Tibial nerve (tissue), 4 donors: ENCODE measurements at regions not wholly inside any gene's neighbourhood (a gene's known extent, or its start where the extent isn't known, plus 50 kb on each side); places are given as distances from the start of the nearest gene placed in this dataset.

ENCODE experiments used
- DNase-seq, 2 donors: peaks; one replicate each; pipeline ENCODE4 v3.0.0-alpha.2; 2019; ENCODE audit warnings: low spot score in 2 of 2
- H3K27ac ChIP-seq, 4 donors: fragments of 200-600 bp; sonication (generic) in 3 of 4; one replicate each; pipeline ENCODE4 v1.5.1; 2017 to 2019; ENCODE audit warnings: mild to moderate bottlenecking in 1 of 4
- H3K27me3 ChIP-seq, 2 donors: fragments of 200-600 bp; sonication (generic) in 1 of 2; one replicate each; pipeline versions ENCODE4 v1.5.1 to v1.6.0; 2017 to 2019
- H3K36me3 ChIP-seq, 3 donors: fragments of 200-600 bp; sonication (generic); one replicate each; pipeline ENCODE4 v1.5.1; 2018 to 2019
- H3K4me1 ChIP-seq, 4 donors: fragments of 200-600 bp; sonication (generic) in 3 of 4; one replicate each; pipeline ENCODE4 v1.5.1; 2017 to 2019
- H3K4me3 ChIP-seq, 4 donors: fragments of 200-600 bp; sonication (generic) in 3 of 4; one replicate each; pipeline ENCODE4 v1.5.1; 2017 to 2019; ENCODE audit warnings: mild to moderate bottlenecking in 1 of 4, moderate library complexity in 1 of 4
- H3K9me3 ChIP-seq, 4 donors: fragments of 200-600 bp; sonication (generic) in 3 of 4; one replicate each; pipeline ENCODE4 v1.5.1; 2017 to 2019
- CTCF ChIP-seq, 5 experiments: fragments of 200-600 bp in 3 of 5; fragments of 450-650 bp in 2 of 5; sonication (generic) in 3 of 5; IDR thresholded peaks; one replicate each; pipeline ENCODE4 v1.5.1; 2016 to 2019; ENCODE audit warnings: antibody characterized with exemption in 5 of 5, mild to moderate bottlenecking in 3 of 5, moderate library complexity in 2 of 5
- EP300 ChIP-seq, 2 donors: sonication (generic); formaldehyde crosslinking; IDR thresholded peaks; one replicate each; pipeline ENCODE4 v1.6.1; 2017; ENCODE audit warnings: antibody characterized with exemption in 2 of 2, mild to moderate bottlenecking in 1 of 2
- POLR2A ChIP-seq, 2 donors: fragments of 450-650 bp; IDR thresholded peaks; one replicate each; pipeline ENCODE4 v1.6.1; 2017; ENCODE audit warnings: antibody characterized with exemption in 2 of 2, mild to moderate bottlenecking in 2 of 2, moderate library complexity in 2 of 2
- WGBS, 2 donors: methylation state at CpG; one replicate each; pipeline ENCODE4 v1.1.5; 2018; 5-methylcytosine and 5-hydroxymethylcytosine counted together

- Histone ChIP-seq H3K4me3 (no peak overlapping the region), H3K36me3 (no peaks in the 10 kb centered on the region), H3K27ac (no peak overlapping the region), H3K4me1 (peaks cover 0 to 5% (median 0%) of the 10 kb centered on the region in 4 donors), H3K9me3 (no peaks in the 10 kb centered on the region), H3K27me3 (no peaks in the 10 kb centered on the region)
- WGBS, 2 donors: 11 to 32% methylated on average over 3 of the region's 3 CpGs
- TF ChIP-seq CTCF (IDR thresholded peaks at IDR 0.05): peak; percentile 68 to 77 (median 76)
- TF ChIP-seq EP300 (IDR thresholded peaks at IDR 0.05): no peak
- no peak for TF ChIP-seq POLR2A (IDR thresholded peaks at IDR 0.05)
- peak; percentile 35 to 85 for DNase-seq
These were observed 74.9 kb upstream of the WASF3 start for GRCh38 chr13:26482451-26483197.

GRCh38 chr13:26483546-26483945 lies 73.9 kb upstream of the WASF3 start:
- peaks cover 0 to 5% (median 0%) of the 10 kb centered on the region in 4 donors for H3K4me1 ChIP-seq
- H3K27ac ChIP-seq: no peak overlapping the region
- DNase-seq: no peak
- H3K9me3 ChIP-seq: no peaks in the 10 kb centered on the region
- no peak overlapping the region for H3K4me3 ChIP-seq
- H3K27me3 ChIP-seq: no peaks in the 10 kb centered on the region
- TF ChIP-seq EP300 (IDR thresholded peaks at IDR 0.05) (no peak), CTCF (IDR thresholded peaks at IDR 0.05) (no peak), POLR2A (IDR thresholded peaks at IDR 0.05) (no peak)
- H3K36me3 ChIP-seq: no peaks in the 10 kb centered on the region
- 77% methylated on average over 8 to 9 of the region's 9 CpGs for WGBS, 2 donors

- Histone ChIP-seq H3K36me3 (no peaks in the 10 kb centered on the region), H3K4me1 (peaks cover 0 to 5% (median 0%) of the 10 kb centered on the region in 4 donors), H3K4me3 (no peak overlapping the region), H3K27me3 (no peaks in the 10 kb centered on the region), H3K27ac (no peak overlapping the region), H3K9me3 (no peaks in the 10 kb centered on the region)
- 70 to 72% methylated on average over 6 of the region's 6 CpGs for WGBS, 2 donors
- TF ChIP-seq EP300 (IDR thresholded peaks at IDR 0.05) (no peak), CTCF (IDR thresholded peaks at IDR 0.05) (no peak)
- no peak for DNase-seq
These were observed 73.3 kb upstream of the WASF3 start for GRCh38 chr13:26484196-26484595.

- H3K9me3 ChIP-seq: no peaks in the 10 kb centered on the region
- H3K36me3 ChIP-seq: no peaks in the 10 kb centered on the region
- WGBS, 2 donors: 75 to 78% methylated on average over 7 of the region's 7 CpGs
- H3K27ac ChIP-seq: no peak overlapping the region
- no peak for TF ChIP-seq POLR2A (IDR thresholded peaks at IDR 0.05)
- TF ChIP-seq CTCF (IDR thresholded peaks at IDR 0.05): no peak
- TF ChIP-seq EP300 (IDR thresholded peaks at IDR 0.05): no peak
- H3K4me1 ChIP-seq: peaks cover 0 to 5% (median 0%) of the 10 kb centered on the region in 4 donors
- H3K27me3 ChIP-seq: no peaks in the 10 kb centered on the region
- H3K4me3 ChIP-seq: no peak overlapping the region
- DNase-seq: no peak
These were observed 72.2 kb upstream of the WASF3 start for GRCh38 chr13:26485288-26485687.

GRCh38 chr13:26485786-26486185 lies 71.7 kb upstream of the WASF3 start:
- no peaks in the 10 kb centered on the region for H3K36me3 ChIP-seq
- no peak overlapping the region for H3K27ac ChIP-seq
- H3K4me3 ChIP-seq: no peak overlapping the region
- TF ChIP-seq EP300 (IDR thresholded peaks at IDR 0.05): no peak
- TF ChIP-seq CTCF (IDR thresholded peaks at IDR 0.05): no peak
- TF ChIP-seq POLR2A (IDR thresholded peaks at IDR 0.05): no peak
- 43 to 47% methylated on average over 9 of the region's 9 CpGs for WGBS, 2 donors
- no peaks in the 10 kb centered on the region for H3K9me3 ChIP-seq
- H3K4me1 ChIP-seq: peaks cover 0 to 5% (median 0%) of the 10 kb centered on the region in 4 donors
- DNase-seq: no peak
- H3K27me3 ChIP-seq: no peaks in the 10 kb centered on the region
